Pancreas (tissue), 10 donors: ENCODE measurements at regions not wholly inside any gene's neighbourhood (a gene's known extent, or its start where the extent isn't known, plus 50 kb on each side); places are given as distances from the start of the nearest gene placed in this dataset.

Experiments
- ATAC-seq, 4 donors: fragments of 200-7000 bp; cut with Tn5 transposase; one replicate each; pipeline versions ENCODE4 v1.8.0 to v1.9.1; 2020; ENCODE audit warnings: mild to moderate bottlenecking in 4 of 4, moderate library complexity in 4 of 4
- DNase-seq, 6 donors: peaks; one replicate each; pipeline ENCODE4 v3.0.0-alpha.2; 2020
- FAIRE-seq: peaks from 2 replicates; lab custom pipeline; 2012; peaks lifted over from hg19 to GRCh38; lab: Jason Lieb, UNC
- H3K27ac ChIP-seq, 4 donors: fragments of 200-600 bp; sonication (generic); 1 replicate in 3 of 4; 2 replicates in 1 of 4; pipeline versions ENCODE4 v1.5.0 to v1.8.0; 2020
- H3K27me3 ChIP-seq, 4 donors: fragments of 200-600 bp; one replicate each; pipeline ENCODE4 v1.8.0; 2021
- H3K36me3 ChIP-seq, 3 donors: fragments of 200-600 bp; sonication (generic) in 1 of 3; one replicate each; pipeline versions ENCODE4 v1.5.0 to v1.8.0; 2020 to 2021
- H3K4me1 ChIP-seq, 3 donors: fragments of 200-600 bp; one replicate each; pipeline ENCODE4 v1.8.0; 2021
- H3K4me3 ChIP-seq, 4 donors: fragments of 200-600 bp; sonication (generic) in 2 of 4; one replicate each; pipeline versions ENCODE4 v1.5.0 to v1.8.0; 2020 to 2021
- H3K9me3 ChIP-seq, 4 donors: fragments of 200-600 bp; one replicate each; pipeline ENCODE4 v1.8.0; 2021
- CTCF ChIP-seq, 4 donors: fragments of 200-600 bp; sonication (generic) in 3 of 4; IDR thresholded peaks; one replicate each; pipeline versions ENCODE4 v1.5.0 to v1.8.0; 2021; ENCODE audit warnings: antibody characterized with exemption in 4 of 4
- WGBS, 2 donors: extraction: QIAGEN DNeasy Blood & Tissue Kit; methylation state at CpG; one replicate each; pipeline ENCODE4 v1.1.7; 2013; 5-methylcytosine and 5-hydroxymethylcytosine counted together
- intact Hi-C, 3 donors: fragments of 100-400 bp; cut with DNase I; formaldehyde crosslinking; loops; one replicate each; pipeline versions ENCODE4 v1.11.1 to v1.14.2; 2022
- donor health status: healthy with polysubstance abuse.
- donor health status: DM: no; HTN: no; CAD: no; lungs with moderate emphysema.
- donor health status: DM: no; HTN: no; CAD: no.
- donor health status: control.
- donor health status: control.
- donor health status: Bipolar disorder and iron deficiency.
- donor health status: DM: yes; HTN: yes; CAD: no.
- donor health status: DM: no; HTN: no; CAD: no.
- donor health status: DM: no; HTN: no; CAD: no.
- donor health status: DM: yes; HTN: yes; CAD: no.

- no peak for TF ChIP-seq CTCF (IDR thresholded peaks at IDR 0.05)
- no peak overlapping the region for H3K27ac ChIP-seq
- intact Hi-C loops: no loop called here
- no peaks in the 10 kb centered on the region for H3K36me3 ChIP-seq
- H3K27me3 ChIP-seq: no peaks in the 10 kb centered on the region
- no peak for FAIRE-seq
- WGBS, 2 donors: 2 to 9% methylated on average over 1 of the region's 1 CpG
- no peaks in the 10 kb centered on the region for H3K9me3 ChIP-seq
- DNase-seq: no peak
- no peak for ATAC-seq
- no peak overlapping the region for H3K4me3 ChIP-seq
- peaks cover 0 to 4% (median 0%) of the 10 kb centered on the region in 3 donors for H3K4me1 ChIP-seq
Measured at GRCh38 chr1:57678138-57678537, 254.3 kb upstream of the DAB1 start.

GRCh38 chr1:57675776-57676175 is 251.9 kb upstream of the DAB1 start:
- H3K36me3 ChIP-seq: no peaks in the 10 kb centered on the region
- H3K9me3 ChIP-seq: no peaks in the 10 kb centered on the region
- H3K4me3 ChIP-seq: no peak overlapping the region
- H3K4me1 ChIP-seq: peaks cover 0 to 4% (median 0%) of the 10 kb centered on the region in 3 donors
- no peak for ATAC-seq
- no peak overlapping the region for H3K27ac ChIP-seq
- no peaks in the 10 kb centered on the region for H3K27me3 ChIP-seq
- no peak for DNase-seq
- no peak for FAIRE-seq
- intact Hi-C loops: no loop called here
- no peak for TF ChIP-seq CTCF (IDR thresholded peaks at IDR 0.05)

DNA sequence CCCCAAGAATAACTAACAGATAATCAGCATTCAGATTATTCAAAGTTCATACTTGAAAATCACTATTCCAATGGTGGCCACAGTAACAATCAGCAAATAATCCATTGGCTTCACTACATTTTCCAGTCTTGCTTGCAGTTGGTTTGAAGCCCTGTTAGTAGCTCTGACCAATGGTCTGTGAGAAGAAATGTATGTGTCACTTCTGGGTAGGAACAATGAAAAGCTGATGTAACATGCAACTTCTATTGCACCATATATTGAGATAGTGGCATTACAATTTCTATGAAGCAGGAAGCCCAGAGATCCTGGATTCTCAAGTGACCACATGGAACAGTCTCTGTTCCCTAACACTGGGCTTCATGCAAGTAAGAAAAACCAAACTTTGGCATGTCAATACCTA is 250.9 kb upstream of the DAB1 start:
- Histone ChIP-seq H3K27me3 (no peaks in the 10 kb centered on the region), H3K9me3 (no peaks in the 10 kb centered on the region), H3K36me3 (no peaks in the 10 kb centered on the region), H3K4me1 (peaks cover 0 to 4% (median 0%) of the 10 kb centered on the region in 3 donors), H3K4me3 (no peak overlapping the region), H3K27ac (no peak overlapping the region)
- intact Hi-C loops: no loop called here
- FAIRE-seq: no peak
- no peak for DNase-seq
- no peak for ATAC-seq
- TF ChIP-seq CTCF (IDR thresholded peaks at IDR 0.05): no peak

DNA sequence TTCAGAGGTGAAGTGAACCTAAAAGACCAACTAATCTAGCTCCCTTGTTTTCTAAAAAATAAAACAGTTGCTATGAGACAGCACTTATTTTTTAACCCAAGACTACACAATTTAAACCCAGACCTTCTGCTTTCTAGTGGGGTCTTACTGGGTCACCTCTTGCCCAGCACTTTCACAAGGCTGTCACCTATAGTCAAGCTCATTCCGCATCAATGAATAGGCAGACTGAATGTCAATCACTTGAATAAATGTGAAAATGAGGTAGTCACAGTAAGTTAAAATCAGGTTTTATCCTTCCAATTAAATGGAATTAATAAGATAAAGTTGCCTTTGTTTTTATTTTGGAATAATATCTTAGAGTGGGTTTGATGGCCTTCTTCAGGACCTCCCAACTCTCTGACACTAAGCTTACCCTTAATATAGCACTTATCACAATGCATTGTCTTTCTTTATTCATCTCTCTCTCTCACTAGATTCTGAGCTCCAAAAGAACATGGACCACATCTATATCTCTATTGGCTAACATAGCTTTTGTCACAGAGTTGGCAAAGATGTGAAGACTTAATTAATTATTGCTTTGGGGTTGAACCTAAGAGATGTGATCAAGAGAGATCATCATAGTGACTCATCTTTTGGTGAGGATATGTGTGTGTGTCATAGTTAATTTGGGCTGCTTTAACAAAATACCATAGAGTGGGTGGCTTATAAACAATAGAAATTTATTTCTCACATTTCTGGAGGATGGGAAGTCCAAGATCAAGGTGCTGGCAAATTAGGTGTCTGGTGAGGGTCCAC is 248.7 kb upstream of the DAB1 start:
- H3K4me3 ChIP-seq: no peak overlapping the region
- no peak overlapping the region for H3K27ac ChIP-seq
- intact Hi-C loops: no loop called here
- WGBS, 2 donors: 90 to 97% methylated on average over 1 of the region's 1 CpG
- no peaks in the 10 kb centered on the region for H3K27me3 ChIP-seq
- no peak for ATAC-seq
- DNase-seq: no peak
- TF ChIP-seq CTCF (IDR thresholded peaks at IDR 0.05): no peak
- no peaks in the 10 kb centered on the region for H3K9me3 ChIP-seq
- peaks cover 0 to 4% (median 0%) of the 10 kb centered on the region in 3 donors for H3K4me1 ChIP-seq
- no peaks in the 10 kb centered on the region for H3K36me3 ChIP-seq
- no peak for FAIRE-seq

GRCh38 chr1:57671750-57672149 is 247.9 kb upstream of the DAB1 start:
- Histone ChIP-seq H3K9me3 (no peaks in the 10 kb centered on the region), H3K36me3 (no peaks in the 10 kb centered on the region), H3K27me3 (no peaks in the 10 kb centered on the region), H3K4me3 (no peak overlapping the region), H3K4me1 (peaks cover 0 to 4% (median 0%) of the 10 kb centered on the region in 3 donors), H3K27ac (no peak overlapping the region)
- FAIRE-seq (no peak), ATAC-seq (no peak), DNase-seq (no peak)
- intact Hi-C loops: no loop called here
- no peak for TF ChIP-seq CTCF (IDR thresholded peaks at IDR 0.05)
